NCI-H146 treated with DMSO at 0.1 percent for 48 hours (cell line): ENCODE measurements at regions not wholly inside any gene's neighbourhood (a gene's known extent, or its start where the extent isn't known, plus 50 kb on each side); places are given as distances from the start of the nearest gene placed in this dataset.

Experiments
- DNase-seq: peaks from one replicate; lab custom pipeline; 2025; ENCODE audit not compliant: unreplicated experiment; lab: John Stamatoyannopoulos, UW

- DNase-seq = no peak
Measured at GRCh38 chr3:189455009-189455408, 176.2 kb upstream of the TP63 start.

- no peak for DNase-seq
Measured at GRCh38 chr3:189455641-189456417, 175.4 kb upstream of the TP63 start.

- DNase-seq = no peak
Measured at GRCh38 chr3:189457201-189457607, 174.0 kb upstream of the TP63 start.

DNA sequence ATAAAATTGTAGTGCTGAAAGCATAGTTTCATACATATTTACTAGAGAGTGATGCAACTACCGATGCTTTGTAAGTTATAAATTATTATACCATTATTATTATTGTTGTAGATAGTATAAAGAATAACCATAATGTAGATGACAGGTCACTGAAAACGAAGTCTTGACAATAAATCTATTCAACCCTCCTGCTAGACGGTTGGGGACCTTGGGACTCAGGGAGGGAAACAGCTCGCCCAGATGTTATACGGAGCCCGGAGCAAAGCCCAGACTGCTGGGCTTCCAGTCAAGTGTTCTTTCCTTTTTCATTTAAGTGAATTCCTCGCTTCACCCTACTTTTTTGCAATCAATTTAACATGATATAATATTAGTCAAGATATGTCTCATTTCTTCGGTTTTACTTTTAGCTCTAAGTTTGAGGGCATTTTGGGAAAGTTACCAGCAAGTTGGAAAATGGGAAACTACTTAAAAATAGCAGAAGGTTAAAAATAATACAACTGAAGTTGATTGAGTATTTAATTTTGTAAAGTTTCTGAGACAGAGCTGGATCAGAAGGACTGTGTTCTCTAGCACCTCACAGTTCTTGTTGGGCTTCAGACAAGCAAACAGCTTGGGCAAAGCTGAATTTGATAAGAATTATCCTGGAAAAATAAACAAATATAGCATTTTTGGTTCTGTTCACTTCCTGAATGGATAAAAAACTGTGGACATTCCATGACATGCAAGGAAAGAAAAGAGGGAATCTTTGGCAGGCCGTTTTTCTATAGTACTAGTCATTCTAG lies 173.4 kb upstream of the TP63 start:
- DNase-seq = no peak

GRCh38 chr3:189458528-189458927 lies 172.7 kb upstream of the TP63 start:
- DNase-seq = peak; percentile 28

DNA sequence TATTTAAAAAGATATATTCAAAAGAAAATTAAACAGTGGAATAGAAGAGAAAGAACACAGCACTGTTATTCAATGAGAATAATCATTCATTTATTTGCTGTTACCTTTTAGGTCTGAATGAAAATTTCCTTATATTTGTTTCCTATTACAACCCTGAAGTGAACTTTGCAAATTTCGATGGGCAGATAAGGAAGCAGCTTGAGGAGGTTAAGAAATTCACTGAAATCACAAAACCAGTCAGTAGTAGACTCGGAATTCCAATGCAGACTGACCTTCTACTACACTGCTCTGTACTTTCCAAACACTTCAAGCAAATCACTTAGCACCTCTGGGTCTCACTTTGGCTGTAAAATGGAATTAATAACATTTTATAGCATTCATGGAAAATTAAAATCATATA lies 172.0 kb upstream of the TP63 start:
- no peak for DNase-seq

DNA sequence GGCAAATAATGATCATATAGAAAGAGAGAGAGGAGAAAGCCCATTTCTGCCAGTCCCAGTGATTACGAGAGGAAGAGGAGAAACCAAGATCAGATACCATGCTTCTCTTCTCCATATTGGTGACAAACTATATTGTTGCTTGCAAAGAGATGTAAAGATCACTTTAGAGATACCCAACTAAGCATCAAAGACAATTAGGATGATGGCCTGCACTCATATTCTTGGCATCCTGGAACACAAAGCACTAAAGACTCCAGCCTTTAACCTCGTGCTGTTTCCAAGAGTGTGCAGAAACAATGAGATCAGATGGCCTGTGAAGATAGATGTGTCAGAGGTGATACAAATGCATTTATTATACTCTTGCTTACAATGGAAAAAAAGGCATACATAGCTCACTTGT lies 170.7 kb upstream of the TP63 start:
- DNase-seq = peak; percentile 76

GRCh38 chr3:189464799-189465198 lies 166.4 kb upstream of the TP63 start:
- no peak for DNase-seq

- no peak for DNase-seq
Measured at GRCh38 chr3:189466004-189466403, 165.2 kb upstream of the TP63 start.

- no peak for DNase-seq
Measured at GRCh38 chr3:189467451-189467850, 163.7 kb upstream of the TP63 start.

- no peak for DNase-seq
Measured at GRCh38 chr3:189474944-189475343, 156.2 kb upstream of the TP63 start.

- DNase-seq = no peak
Measured at GRCh38 chr3:189477614-189478013, 153.6 kb upstream of the TP63 start.

GRCh38 chr3:189486556-189486955 lies 144.6 kb upstream of the TP63 start:
- no peak for DNase-seq

DNA sequence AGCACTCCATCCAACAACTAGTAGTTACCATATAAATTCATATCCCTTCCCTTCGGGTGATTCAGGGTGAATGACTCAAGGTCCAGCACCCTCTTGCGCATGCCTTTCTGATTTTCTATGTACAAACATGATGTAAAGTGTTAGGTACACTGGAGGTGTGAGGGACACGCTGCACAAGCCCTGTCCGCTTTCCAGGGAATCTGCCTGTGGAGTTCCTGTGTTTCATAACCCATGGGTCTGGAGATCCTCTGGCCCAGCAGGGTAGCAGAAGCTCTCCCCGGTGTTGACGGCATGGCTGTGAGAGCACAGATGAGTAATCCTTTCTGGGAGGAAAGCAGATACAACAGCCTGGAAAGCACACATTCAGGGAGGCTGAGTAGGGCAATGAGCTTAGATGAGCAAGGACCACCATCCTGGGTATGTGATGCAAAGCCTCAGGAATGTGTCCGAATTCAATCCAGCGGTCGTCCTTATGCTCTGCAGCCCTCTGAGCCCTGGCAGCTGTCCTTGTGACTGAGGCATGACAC lies 142.9 kb upstream of the TP63 start:
- DNase-seq = no peak

- no peak for DNase-seq
Measured at GRCh38 chr3:189490337-189490736, 140.9 kb upstream of the TP63 start.

DNA sequence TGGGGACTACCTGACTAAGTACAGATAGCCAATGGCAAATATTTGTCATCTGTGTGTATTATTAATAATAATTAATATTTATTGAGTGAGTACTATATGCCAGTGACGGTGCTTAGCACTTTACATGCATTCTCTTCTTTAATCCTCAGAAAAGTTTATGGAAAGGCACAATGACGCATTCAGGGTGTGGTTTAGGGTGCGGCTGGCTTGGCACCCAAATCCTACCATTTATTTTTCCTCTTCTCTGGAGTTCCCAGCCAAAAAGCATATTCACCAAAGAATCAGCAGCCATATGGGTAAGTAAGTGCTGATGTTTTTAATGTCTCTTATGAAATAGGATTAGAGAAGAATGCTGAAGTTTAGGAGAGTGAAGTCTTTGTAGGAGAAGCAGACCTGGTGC lies 140.4 kb upstream of the TP63 start:
- DNase-seq = no peak

DNA sequence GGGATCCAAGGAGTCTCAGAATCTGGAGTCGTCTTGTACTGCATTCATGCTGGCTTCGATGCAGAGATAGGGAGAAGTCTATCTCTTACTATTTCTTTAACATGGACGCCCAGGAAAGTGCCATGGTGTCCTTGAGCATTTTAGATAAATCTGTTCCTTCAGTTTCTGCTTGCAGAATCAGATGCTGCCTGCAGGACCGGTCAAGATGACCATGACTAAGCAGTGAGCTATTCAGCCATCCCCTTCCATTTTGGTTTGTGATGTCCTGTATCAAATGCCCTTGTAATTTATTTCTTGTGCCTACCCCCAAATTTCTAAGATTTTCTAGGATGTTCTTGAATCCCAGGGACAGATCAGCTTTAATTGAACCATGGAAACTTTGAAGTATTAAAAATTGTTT lies 139.4 kb upstream of the TP63 start:
- DNase-seq = no peak

DNA sequence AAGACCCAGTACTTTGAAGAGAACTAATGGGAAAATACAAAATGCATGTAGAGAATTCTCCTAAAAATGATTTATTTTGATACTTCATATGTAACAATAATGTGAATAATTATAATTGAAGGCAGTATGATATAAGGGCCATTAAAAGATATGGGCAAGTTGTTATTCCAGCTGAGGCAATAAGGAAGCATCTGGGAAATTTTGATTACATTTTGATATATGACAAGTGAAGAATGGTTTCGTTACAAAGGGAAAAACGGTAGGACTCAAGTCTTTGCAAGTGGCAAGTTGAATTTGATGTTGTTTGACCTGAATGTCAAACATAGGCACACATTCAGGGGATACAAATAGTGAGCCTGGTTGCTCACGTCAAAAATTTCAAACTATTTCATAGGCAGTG lies 137.9 kb upstream of the TP63 start:
- DNase-seq = no peak

- no peak for DNase-seq
Measured at GRCh38 chr3:189494632-189495031, 136.6 kb upstream of the TP63 start.

DNA sequence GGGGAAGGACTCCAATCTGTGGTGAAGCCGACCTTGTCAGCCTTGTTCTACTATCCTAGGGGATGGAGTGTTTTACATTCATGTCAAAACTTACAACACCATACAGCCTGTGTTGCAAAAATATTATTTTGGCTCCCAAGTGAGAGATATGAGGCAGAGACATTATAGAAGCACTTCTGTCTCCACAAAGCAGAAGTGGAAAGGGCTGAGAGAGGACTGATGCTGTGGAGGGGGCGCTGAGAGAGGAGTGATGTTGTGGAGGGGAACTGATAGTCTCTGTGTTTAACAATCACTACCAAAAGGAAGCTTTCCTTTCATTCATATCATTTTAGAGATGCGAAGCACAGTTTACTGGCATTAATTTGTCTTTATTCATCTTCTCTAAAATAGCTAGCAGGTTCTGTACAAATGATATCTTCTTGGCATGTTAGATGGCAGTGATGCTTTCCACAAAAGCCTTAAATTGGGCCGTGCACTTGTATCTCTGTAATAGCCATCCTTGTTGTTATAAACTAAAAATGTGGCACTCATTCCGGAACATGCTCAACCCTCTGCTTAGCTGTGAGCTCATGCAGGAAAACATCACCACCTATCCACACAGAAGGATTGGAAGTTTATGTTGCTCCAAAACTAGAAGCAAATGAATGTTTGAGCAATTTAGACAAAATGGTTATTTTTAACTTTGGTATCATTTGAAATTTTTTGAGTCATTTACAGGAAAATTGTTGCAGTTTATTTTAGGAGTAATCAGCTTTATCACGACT lies 134.6 kb upstream of the TP63 start:
- DNase-seq = no peak

GRCh38 chr3:189498995-189499704 lies 132.0 kb upstream of the TP63 start:
- DNase-seq = no peak
